ENCODE measurements at regions not wholly inside any gene's neighbourhood (a gene's known extent, or its start where the extent isn't known, plus 50 kb on each side); places are given as distances from the start of the nearest gene placed in this dataset.

- H3K27ac Mint-ChIP-seq (ENCODE audit: unreplicated experiment) = no peak overlapping the region
Measured at GRCh38 chr18:47506897-47507296, 255.4 kb upstream of the SKOR2 start.

GRCh38 chr18:47501946-47502345 is 250.5 kb upstream of the SKOR2 start:
- intact Hi-C loops (cut with micrococcal nuclease; ENCODE audit: unreplicated experiment) = no loop called here
- DNase-seq = no peak
- ChIA-PET POLR2A (no interaction called here), CTCF (no interaction called here)
- no peaks in the 10 kb centered on the region for H3K36me3 ChIP-seq (ENCODE audit: control insufficient read depth, insufficient read depth, low read length)
- H3K4me1 ChIP-seq = no peaks in the 10 kb centered on the region
- H3K27ac Mint-ChIP-seq (ENCODE audit: unreplicated experiment) = no peak overlapping the region
- H3K36me3 Mint-ChIP-seq (ENCODE audit: insufficient read depth, unreplicated experiment) = no peaks in the 10 kb centered on the region
- no peaks in the 10 kb centered on the region for H3K27me3 ChIP-seq (replicated peaks; ENCODE audit: control insufficient read depth, insufficient read depth, low read length)
- BruUV-seq (replicated peaks) = no TSS peak
- no peaks in the 10 kb centered on the region for H3K4me1 Mint-ChIP-seq (ENCODE audit: low read depth, unreplicated experiment)
- no peaks in the 10 kb centered on the region for H3K9me3 ChIP-seq
- TF ChIP-seq CTCF (IDR thresholded peaks at IDR 0.05; ENCODE audit: insufficient read depth in 1 of 2, low read depth in 1 of 2, low read length in 1 of 2, severe bottlenecking in 1 of 2, unreplicated experiment in 1 of 2) = no peak
- no peak overlapping the region for H3K4me3 ChIP-seq (ENCODE audit: low read depth, low read length)
- H3K9me3 Mint-ChIP-seq (ENCODE audit: unreplicated experiment) = peaks cover 9% of the 10 kb centered on the region
- peaks cover 10% of the 10 kb centered on the region for H3K27me3 Mint-ChIP-seq (ENCODE audit: insufficient read depth, unreplicated experiment)
- no peak overlapping the region for H3K4me3 Mint-ChIP-seq (ENCODE audit: unreplicated experiment)

More at GRCh38 chr18:47506897-47507296, 255.4 kb upstream of the SKOR2 start:
- no TSS peak for BruUV-seq (replicated peaks)
- Mint-ChIP-seq H3K4me1 (ENCODE audit: low read depth, unreplicated experiment) (no peaks in the 10 kb centered on the region), H3K4me3 (ENCODE audit: unreplicated experiment) (no peak overlapping the region), H3K36me3 (ENCODE audit: insufficient read depth, unreplicated experiment) (no peaks in the 10 kb centered on the region), H3K27me3 (ENCODE audit: insufficient read depth, unreplicated experiment) (peaks cover 4% of the 10 kb centered on the region), H3K9me3 (ENCODE audit: unreplicated experiment) (no peaks in the 10 kb centered on the region)
- no peak overlapping the region for H3K4me3 ChIP-seq (ENCODE audit: low read depth, low read length)
- H3K27me3 ChIP-seq (replicated peaks; ENCODE audit: control insufficient read depth, insufficient read depth, low read length) = no peaks in the 10 kb centered on the region
- no peaks in the 10 kb centered on the region for H3K36me3 ChIP-seq (ENCODE audit: control insufficient read depth, insufficient read depth, low read length)
- no peaks in the 10 kb centered on the region for H3K9me3 ChIP-seq
- no peak for DNase-seq
- intact Hi-C loops (cut with micrococcal nuclease; ENCODE audit: unreplicated experiment) = no loop called here
- no peak for TF ChIP-seq CTCF (IDR thresholded peaks at IDR 0.05; ENCODE audit: insufficient read depth in 1 of 2, low read depth in 1 of 2, low read length in 1 of 2, severe bottlenecking in 1 of 2, unreplicated experiment in 1 of 2)
- no peaks in the 10 kb centered on the region for H3K4me1 ChIP-seq
- CTCF ChIA-PET = no interaction called here
- POLR2A ChIA-PET = no interaction called here

GRCh38 chr18:47500930-47501329 is 249.5 kb upstream of the SKOR2 start:
- H3K27me3 ChIP-seq (replicated peaks; ENCODE audit: control insufficient read depth, insufficient read depth, low read length) = no peaks in the 10 kb centered on the region
- no peak for TF ChIP-seq CTCF (IDR thresholded peaks at IDR 0.05; ENCODE audit: insufficient read depth in 1 of 2, low read depth in 1 of 2, low read length in 1 of 2, severe bottlenecking in 1 of 2, unreplicated experiment in 1 of 2)
- no peak overlapping the region for H3K4me3 ChIP-seq (ENCODE audit: low read depth, low read length)
- H3K4me3 Mint-ChIP-seq (ENCODE audit: unreplicated experiment) = no peak overlapping the region
- DNase-seq = no peak
- ChIA-PET POLR2A (no interaction called here), CTCF (no interaction called here)
- H3K4me1 Mint-ChIP-seq (ENCODE audit: low read depth, unreplicated experiment) = no peaks in the 10 kb centered on the region
- peaks cover 9% of the 10 kb centered on the region for H3K9me3 Mint-ChIP-seq (ENCODE audit: unreplicated experiment)
- no peak overlapping the region for H3K27ac Mint-ChIP-seq (ENCODE audit: unreplicated experiment)
- no peaks in the 10 kb centered on the region for H3K9me3 ChIP-seq
- H3K4me1 ChIP-seq = no peaks in the 10 kb centered on the region
- no peaks in the 10 kb centered on the region for H3K36me3 ChIP-seq (ENCODE audit: control insufficient read depth, insufficient read depth, low read length)
- no peaks in the 10 kb centered on the region for H3K36me3 Mint-ChIP-seq (ENCODE audit: insufficient read depth, unreplicated experiment)
- H3K27me3 Mint-ChIP-seq (ENCODE audit: insufficient read depth, unreplicated experiment) = peaks cover 10% of the 10 kb centered on the region
- intact Hi-C loops (cut with micrococcal nuclease; ENCODE audit: unreplicated experiment) = no loop called here
- no TSS peak for BruUV-seq (replicated peaks)

Data from Caco-2 (cell line).